ENCODE measurements at regions not wholly inside any gene's neighbourhood (a gene's known extent, or its start where the extent isn't known, plus 50 kb on each side); places are given as distances from the start of the nearest gene placed in this dataset.

- DNase-seq (ENCODE audit: low spot score, unreplicated experiment), result no peak
- Mint-ChIP-seq H3K9me3 (ENCODE audit: low read depth) (no peaks in the 10 kb centered on the region), H3K4me3 (ENCODE audit: low read depth) (no peak overlapping the region), H3K36me3 (ENCODE audit: insufficient read depth) (no peaks in the 10 kb centered on the region), H3K4me1 (ENCODE audit: low read depth) (peaks cover 1% of the 10 kb centered on the region), H3K27ac (no peak overlapping the region), H3K27me3 (peaks cover 5% of the 10 kb centered on the region)
- TF ChIP-seq CTCF (IDR thresholded peaks at IDR 0.05; ENCODE audit: unreplicated experiment), result no peak
Observed at GRCh38 chr18:48477348-48477747, 61.5 kb upstream of the CTIF start.

DNA sequence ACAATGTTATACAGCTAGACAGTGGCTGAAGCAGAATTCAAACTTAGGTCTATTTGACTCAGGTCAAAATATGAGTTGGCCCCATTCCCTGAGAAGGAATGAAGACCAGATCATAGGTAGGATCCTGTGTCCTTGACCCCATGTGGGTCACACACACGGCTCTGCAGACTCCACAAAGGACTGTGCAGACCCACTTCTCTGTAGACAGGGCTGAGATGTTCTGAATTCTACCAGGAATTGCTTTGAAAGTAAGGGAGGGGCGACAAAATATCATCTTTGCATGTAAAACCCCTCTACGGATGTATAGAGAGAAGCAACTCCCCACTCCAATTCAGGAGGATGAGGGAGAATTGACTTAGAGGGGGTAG is 62.3 kb upstream of the CTIF start:
- Mint-ChIP-seq H3K27ac (no peak overlapping the region), H3K4me3 (ENCODE audit: low read depth) (no peak overlapping the region), H3K4me1 (ENCODE audit: low read depth) (peaks cover 1% of the 10 kb centered on the region), H3K36me3 (ENCODE audit: insufficient read depth) (no peaks in the 10 kb centered on the region), H3K27me3 (peaks cover 6% of the 10 kb centered on the region), H3K9me3 (ENCODE audit: low read depth) (no peaks in the 10 kb centered on the region)
- DNase-seq (ENCODE audit: low spot score, unreplicated experiment), result no peak
- no peak for TF ChIP-seq CTCF (IDR thresholded peaks at IDR 0.05; ENCODE audit: unreplicated experiment)

DNA sequence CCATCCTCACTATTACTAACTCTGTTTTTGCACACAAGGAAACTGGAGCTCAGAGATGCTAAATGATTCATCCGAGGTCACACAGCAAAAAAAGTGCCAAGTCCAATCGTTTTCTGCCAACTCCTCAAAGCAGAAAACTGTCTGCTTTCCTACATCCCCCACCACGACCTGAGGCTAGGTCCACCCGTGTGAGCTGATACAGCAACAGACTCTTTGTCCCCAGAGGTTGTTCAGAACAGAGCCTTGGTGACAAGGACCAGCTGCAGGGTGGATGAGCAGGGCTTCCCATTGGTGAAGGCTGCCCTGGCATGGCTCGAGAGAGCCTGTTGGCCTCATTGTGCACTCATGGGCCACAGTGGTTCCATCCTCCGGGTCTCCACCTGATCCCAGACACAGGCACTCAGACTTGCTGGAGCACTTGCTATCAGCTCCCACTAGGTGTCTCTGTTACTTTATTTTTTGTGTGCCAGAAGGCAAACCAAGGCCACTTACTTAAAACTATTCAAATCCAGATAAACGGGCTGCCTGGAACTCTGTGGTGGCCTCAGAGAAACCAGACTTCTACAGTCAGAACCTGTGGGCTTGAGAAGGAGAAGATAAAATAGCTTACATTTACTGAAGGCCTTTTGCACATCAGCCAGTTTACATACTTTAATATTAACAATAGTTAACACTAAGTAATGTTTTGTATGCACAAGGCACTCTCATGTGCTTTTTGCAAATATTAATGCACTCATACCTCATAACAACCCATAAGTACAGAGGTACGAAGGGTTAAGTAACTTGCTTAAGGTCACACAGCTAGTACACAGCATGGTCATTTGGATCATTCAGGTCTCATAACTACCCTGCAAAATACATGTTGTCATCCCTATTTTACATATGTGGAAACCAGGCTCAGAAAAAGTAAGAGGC is 62.9 kb upstream of the CTIF start:
- Mint-ChIP-seq H3K36me3 (ENCODE audit: insufficient read depth) (no peaks in the 10 kb centered on the region), H3K27ac (no peak overlapping the region), H3K4me1 (ENCODE audit: low read depth) (peaks cover 1% of the 10 kb centered on the region), H3K4me3 (ENCODE audit: low read depth) (no peak overlapping the region), H3K27me3 (peaks cover 9% of the 10 kb centered on the region), H3K9me3 (ENCODE audit: low read depth) (no peaks in the 10 kb centered on the region)
- TF ChIP-seq CTCF (IDR thresholded peaks at IDR 0.05; ENCODE audit: unreplicated experiment), result peak; percentile 84
- DNase-seq (ENCODE audit: low spot score, unreplicated experiment), result peak; percentile 34

- no peak overlapping the region for H3K27ac Mint-ChIP-seq
- H3K36me3 Mint-ChIP-seq (ENCODE audit: insufficient read depth), result no peaks in the 10 kb centered on the region
- peaks cover 12% of the 10 kb centered on the region for H3K27me3 Mint-ChIP-seq
- TF ChIP-seq CTCF (IDR thresholded peaks at IDR 0.05; ENCODE audit: unreplicated experiment), result no peak
- peaks cover 1% of the 10 kb centered on the region for H3K4me1 Mint-ChIP-seq (ENCODE audit: low read depth)
- no peaks in the 10 kb centered on the region for H3K9me3 Mint-ChIP-seq (ENCODE audit: low read depth)
- H3K4me3 Mint-ChIP-seq (ENCODE audit: low read depth), result no peak overlapping the region
- no peak for DNase-seq (ENCODE audit: low spot score, unreplicated experiment)
Observed at GRCh38 chr18:48473816-48474215, 64.6 kb upstream of the ZBTB7C start.

DNA sequence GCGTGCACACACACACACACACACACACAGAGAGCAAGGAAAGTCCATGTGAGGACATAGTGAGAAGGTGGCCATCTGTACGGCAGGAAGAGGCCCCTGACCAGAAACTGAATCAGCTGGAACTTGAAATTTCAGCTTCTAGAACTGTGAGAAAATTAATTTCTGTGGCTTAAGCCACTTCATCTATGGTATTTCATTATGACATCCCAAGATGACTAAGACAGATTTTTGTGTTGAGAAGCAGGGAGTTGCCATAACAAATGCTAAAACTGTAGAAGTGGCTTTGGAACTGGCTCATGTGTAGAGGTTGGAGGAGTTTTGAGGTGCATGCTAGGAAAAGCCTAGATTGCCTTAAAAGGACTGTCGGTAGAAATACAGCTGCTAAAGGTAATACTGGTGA is 63.4 kb upstream of the ZBTB7C start:
- Mint-ChIP-seq H3K9me3 (ENCODE audit: low read depth) (no peaks in the 10 kb centered on the region), H3K4me1 (ENCODE audit: low read depth) (peaks cover 1% of the 10 kb centered on the region), H3K4me3 (ENCODE audit: low read depth) (no peak overlapping the region), H3K36me3 (ENCODE audit: insufficient read depth) (no peaks in the 10 kb centered on the region), H3K27me3 (peaks cover 12% of the 10 kb centered on the region), H3K27ac (no peak overlapping the region)
- no peak for TF ChIP-seq CTCF (IDR thresholded peaks at IDR 0.05; ENCODE audit: unreplicated experiment)
- no peak for DNase-seq (ENCODE audit: low spot score, unreplicated experiment)
